ENCODE measurements at regions not wholly inside any gene's neighbourhood (a gene's known extent, or its start where the extent isn't known, plus 50 kb on each side); places are given as distances from the start of the nearest gene placed in this dataset.

DNA sequence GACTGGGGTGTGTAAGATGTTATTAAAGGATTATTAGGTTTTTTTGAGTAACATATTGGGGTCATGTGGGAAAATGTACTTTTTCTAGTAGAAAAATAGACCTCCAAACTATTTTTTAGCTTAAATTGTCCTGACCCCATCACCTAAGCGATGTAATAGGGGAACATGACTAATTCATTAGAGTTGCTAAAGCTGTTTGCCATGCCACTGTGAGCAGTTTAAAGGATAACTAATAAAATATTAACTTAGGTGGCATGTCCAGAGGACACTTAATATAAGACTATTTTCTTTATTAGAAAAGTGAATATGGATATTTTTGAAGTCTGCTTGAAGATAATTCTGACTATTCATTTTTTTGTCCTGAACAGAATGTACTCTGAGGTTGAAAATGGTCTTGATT is 545.9 kb upstream of the BTBD3 start:
- H3K9me3 Mint-ChIP-seq: peaks cover 6% of the 10 kb centered on the region
- no peaks in the 10 kb centered on the region for H3K36me3 Mint-ChIP-seq (ENCODE audit: low read depth)
- Histone ChIP-seq H3K4me3 (ENCODE audit: low read length) (no peak overlapping the region), H3K27me3 (ENCODE audit: control insufficient read depth in 1 of 2, insufficient read depth in 2 of 2, low read length in 2 of 2) (no peaks in the 10 kb centered on the region), H3K9me3 (ENCODE audit: control insufficient read depth in 1 of 2, insufficient read depth in 1 of 2, low read length in 2 of 2) (peaks cover 0 to 4% of the 10 kb centered on the region in 2 experiments), H3K27ac (ENCODE audit: low read depth in 1 of 2, low read length in 2 of 2) (no peak overlapping the region), H3K36me3 (ENCODE audit: insufficient read depth, low read length) (no peaks in the 10 kb centered on the region), H3K4me1 (ENCODE audit: insufficient read depth, low read length) (no peaks in the 10 kb centered on the region)
- H3K27me3 Mint-ChIP-seq: no peaks in the 10 kb centered on the region
- ATAC-seq (ENCODE audit: poor library complexity) (no peak), DNase-seq (no peak)
- TF ChIP-seq, protein P1, sequence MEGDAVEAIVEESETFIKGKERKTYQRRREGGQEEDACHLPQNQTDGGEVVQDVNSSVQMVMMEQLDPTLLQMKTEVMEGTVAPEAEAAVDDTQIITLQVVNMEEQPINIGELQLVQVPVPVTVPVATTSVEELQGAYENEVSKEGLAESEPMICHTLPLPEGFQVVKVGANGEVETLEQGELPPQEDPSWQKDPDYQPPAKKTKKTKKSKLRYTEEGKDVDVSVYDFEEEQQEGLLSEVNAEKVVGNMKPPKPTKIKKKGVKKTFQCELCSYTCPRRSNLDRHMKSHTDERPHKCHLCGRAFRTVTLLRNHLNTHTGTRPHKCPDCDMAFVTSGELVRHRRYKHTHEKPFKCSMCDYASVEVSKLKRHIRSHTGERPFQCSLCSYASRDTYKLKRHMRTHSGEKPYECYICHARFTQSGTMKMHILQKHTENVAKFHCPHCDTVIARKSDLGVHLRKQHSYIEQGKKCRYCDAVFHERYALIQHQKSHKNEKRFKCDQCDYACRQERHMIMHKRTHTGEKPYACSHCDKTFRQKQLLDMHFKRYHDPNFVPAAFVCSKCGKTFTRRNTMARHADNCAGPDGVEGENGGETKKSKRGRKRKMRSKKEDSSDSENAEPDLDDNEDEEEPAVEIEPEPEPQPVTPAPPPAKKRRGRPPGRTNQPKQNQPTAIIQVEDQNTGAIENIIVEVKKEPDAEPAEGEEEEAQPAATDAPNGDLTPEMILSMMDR (IDR thresholded peaks at IDR 0.05): no peak
- intact Hi-C loops (cut with DNase I, micrococcal nuclease): no loop called here
- ChIA-PET CTCF (no interaction called here), POLR2A (no interaction called here)
- H3K27ac Mint-ChIP-seq: no peak overlapping the region
- no peak overlapping the region for H3K4me3 Mint-ChIP-seq
- H3K4me1 Mint-ChIP-seq (ENCODE audit: low read depth): no peaks in the 10 kb centered on the region

DNA sequence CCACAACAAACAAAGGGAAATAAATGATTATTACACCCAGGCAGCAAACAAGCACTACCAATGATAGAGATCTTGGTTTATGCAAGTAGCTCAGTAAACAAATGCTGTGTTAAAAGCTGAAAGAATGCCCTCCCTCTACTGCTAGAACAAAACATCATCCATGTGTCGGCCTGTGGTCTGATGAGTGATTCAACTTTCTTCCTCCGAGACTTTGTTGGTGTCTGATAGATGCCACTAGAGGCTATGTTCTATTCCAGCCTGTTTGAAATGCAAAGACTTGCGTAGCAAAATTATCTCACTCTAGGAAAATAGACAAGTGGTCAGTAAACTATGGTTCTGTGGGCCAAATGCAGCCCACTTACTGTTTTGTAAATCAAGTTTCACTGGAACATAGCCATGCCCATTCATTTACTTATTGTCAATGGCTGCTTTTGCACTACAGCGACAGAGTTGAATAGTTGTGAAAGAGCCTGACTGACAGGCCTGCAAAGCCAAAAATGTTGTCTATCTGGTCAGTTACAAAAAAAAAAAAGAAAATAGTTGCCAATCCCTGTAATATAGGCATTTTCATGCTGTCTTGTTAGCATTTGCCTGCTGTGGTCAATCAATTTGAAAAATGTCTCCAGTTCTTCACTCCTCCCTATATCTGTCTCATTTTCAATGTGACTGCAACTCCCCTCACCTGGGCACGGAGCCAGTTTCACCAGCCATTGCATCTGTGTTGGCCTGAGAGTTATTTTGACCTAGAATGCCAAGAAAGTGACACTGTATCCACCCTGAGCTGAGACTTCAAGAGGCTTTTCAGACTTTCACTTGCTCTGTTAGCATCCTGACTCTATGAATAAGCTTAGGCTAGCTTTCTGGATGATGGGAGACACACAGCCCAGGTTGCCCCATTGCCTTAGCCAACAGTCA is 544.6 kb upstream of the BTBD3 start:
- ChIA-PET CTCF (no interaction called here), POLR2A (no interaction called here)
- Mint-ChIP-seq H3K4me1 (ENCODE audit: low read depth) (no peaks in the 10 kb centered on the region), H3K4me3 (no peak overlapping the region), H3K27me3 (no peaks in the 10 kb centered on the region), H3K9me3 (peaks cover 5% of the 10 kb centered on the region), H3K27ac (no peak overlapping the region), H3K36me3 (ENCODE audit: low read depth) (no peaks in the 10 kb centered on the region)
- H3K9me3 ChIP-seq (ENCODE audit: control insufficient read depth in 1 of 2, insufficient read depth in 1 of 2, low read length in 2 of 2): peaks cover 0 to 4% of the 10 kb centered on the region in 2 experiments
- intact Hi-C loops (cut with DNase I, micrococcal nuclease): no loop called here
- H3K4me1 ChIP-seq (ENCODE audit: insufficient read depth, low read length): no peaks in the 10 kb centered on the region
- no peak overlapping the region for H3K27ac ChIP-seq (ENCODE audit: low read depth in 1 of 2, low read length in 2 of 2)
- ATAC-seq (ENCODE audit: poor library complexity) (no peak), DNase-seq (no peak)
- H3K27me3 ChIP-seq (ENCODE audit: control insufficient read depth in 1 of 2, insufficient read depth in 2 of 2, low read length in 2 of 2): no peaks in the 10 kb centered on the region
- H3K4me3 ChIP-seq (ENCODE audit: low read length): no peak overlapping the region
- no peaks in the 10 kb centered on the region for H3K36me3 ChIP-seq (ENCODE audit: insufficient read depth, low read length)
- TF ChIP-seq, protein P1 (IDR thresholded peaks at IDR 0.05): no peak

DNA sequence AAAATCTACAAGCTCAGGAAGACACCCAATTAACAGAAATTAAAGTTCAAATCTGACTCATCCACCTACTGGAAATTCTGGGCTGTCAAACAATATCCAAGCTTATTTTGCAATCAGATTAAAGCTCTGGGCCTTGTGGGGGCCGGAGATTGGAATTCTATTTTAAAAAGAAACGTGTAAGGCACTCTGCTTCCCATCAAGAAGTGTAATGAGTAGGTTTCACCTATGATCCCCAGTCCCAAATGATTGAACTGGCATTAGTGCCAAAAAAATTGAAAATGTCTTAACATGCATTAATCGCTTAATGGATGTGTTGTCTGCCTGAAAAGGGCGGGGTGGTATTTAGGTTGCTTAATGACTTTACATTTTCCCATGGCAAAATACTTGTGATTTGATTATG is 542.4 kb upstream of the BTBD3 start:
- Mint-ChIP-seq H3K4me3 (no peak overlapping the region), H3K9me3 (peaks cover 3% of the 10 kb centered on the region), H3K27ac (no peak overlapping the region), H3K4me1 (ENCODE audit: low read depth) (no peaks in the 10 kb centered on the region), H3K36me3 (ENCODE audit: low read depth) (no peaks in the 10 kb centered on the region), H3K27me3 (no peaks in the 10 kb centered on the region)
- ATAC-seq (ENCODE audit: poor library complexity): no peak
- no peak overlapping the region for H3K27ac ChIP-seq (ENCODE audit: low read depth in 1 of 2, low read length in 2 of 2)
- intact Hi-C loops (cut with DNase I, micrococcal nuclease): no loop called here
- no peak overlapping the region for H3K4me3 ChIP-seq (ENCODE audit: low read length)
- ChIA-PET CTCF (no interaction called here), POLR2A (no interaction called here)
- H3K36me3 ChIP-seq (ENCODE audit: insufficient read depth, low read length): no peaks in the 10 kb centered on the region
- TF ChIP-seq, protein P1 (IDR thresholded peaks at IDR 0.05): no peak
- peaks cover 0 to 9% of the 10 kb centered on the region in 2 experiments for H3K9me3 ChIP-seq (ENCODE audit: control insufficient read depth in 1 of 2, insufficient read depth in 1 of 2, low read length in 2 of 2)
- no peaks in the 10 kb centered on the region for H3K4me1 ChIP-seq (ENCODE audit: insufficient read depth, low read length)
- no peak for DNase-seq
- no peaks in the 10 kb centered on the region for H3K27me3 ChIP-seq (ENCODE audit: control insufficient read depth in 1 of 2, insufficient read depth in 2 of 2, low read length in 2 of 2)

Data from CD4-positive, alpha-beta T cell (primary cell).